GM23338 (cell line): ENCODE measurements at regions not wholly inside any gene's neighbourhood (a gene's known extent, or its start where the extent isn't known, plus 50 kb on each side); places are given as distances from the start of the nearest gene placed in this dataset.

ENCODE experiments used
- ATAC-seq: fragments of 200-7000 bp; cut with Tn5 transposase; 3 replicates; pipeline ENCODE4 v1.9.1; 2020
- DNase-seq: peaks from one replicate; pipeline ENCODE4 v3.0.0-alpha.2; 2015; ENCODE audit warnings: low spot score
- H2AFZ ChIP-seq: fragments of 200-600 bp; sonication (generic); 2 replicates; pipeline ENCODE4 v1.8.0; 2016; ENCODE audit warnings: antibody characterized with exemption, mild to moderate bottlenecking, moderate library complexity
- H3F3A ChIP-seq: fragments of 200-600 bp; sonication (generic); replicated peaks from 2 replicates; pipeline ENCODE4 v1.8.0; 2017; ENCODE audit warnings: antibody characterized with exemption, mixed run types, low read depth
- H3K27ac ChIP-seq: fragments of 200-600 bp; sonication (generic); 2 replicates; pipeline ENCODE4 v1.6.1; 2016; ENCODE audit warnings: low read depth
- H3K27me3 ChIP-seq: fragments of 200-600 bp; sonication (generic); 2 replicates; pipeline ENCODE4 v1.8.0; 2016; ENCODE audit warnings: mild to moderate bottlenecking, mixed run types, moderate library complexity; ENCODE audit not compliant: insufficient read depth
- H3K36me3 ChIP-seq: fragments of 200-600 bp; sonication (generic); 2 replicates; pipeline ENCODE4 v1.8.0; 2016; ENCODE audit warnings: mild to moderate bottlenecking; ENCODE audit not compliant: insufficient read depth
- H3K4me1 ChIP-seq: fragments of 200-600 bp; sonication (generic); 2 replicates; pipeline ENCODE4 v1.8.0; 2016; ENCODE audit warnings: mild to moderate bottlenecking, moderate library complexity; ENCODE audit not compliant: insufficient read depth
- H3K4me2 ChIP-seq: fragments of 200-600 bp; sonication (generic); 2 replicates; pipeline ENCODE4 v1.7.1; 2017; ENCODE audit warnings: mixed run types
- H3K4me3 ChIP-seq: fragments of 200-600 bp; sonication (generic); 2 replicates; pipeline ENCODE4 v1.6.1; 2016; ENCODE audit warnings: mixed run types
- H3K79me2 ChIP-seq: fragments of 200-600 bp; sonication (generic); replicated peaks from 2 replicates; pipeline ENCODE4 v1.8.0; 2017; ENCODE audit warnings: mild to moderate bottlenecking; ENCODE audit not compliant: insufficient read depth
- H3K9me2 ChIP-seq: fragments of 200-600 bp; sonication (generic); 2 replicates; pipeline ENCODE4 v1.8.0; 2017; ENCODE audit not compliant: insufficient read depth
- H4K20me1 ChIP-seq: fragments of 200-600 bp; sonication (generic); replicated peaks from 2 replicates; pipeline ENCODE4 v1.8.0; 2017; ENCODE audit warnings: mild to moderate bottlenecking; ENCODE audit not compliant: insufficient read depth
- H3K27ac Mint-ChIP-seq: 2 replicates; pipeline ENCODE4 v1.8.0; 2020; ENCODE audit warnings: inconsistent platforms, mild to moderate bottlenecking, moderate library complexity, mixed read lengths
- H3K27me3 Mint-ChIP-seq: 3 replicates; pipeline ENCODE4 v1.8.0; 2022; ENCODE audit warnings: low read depth, mild to moderate bottlenecking, moderate library complexity, mixed read lengths, inconsistent platforms; ENCODE audit not compliant: insufficient read depth, poor library complexity
- H3K36me3 Mint-ChIP-seq: 3 replicates; pipeline ENCODE4 v1.8.0; 2021; ENCODE audit warnings: low read depth, mild to moderate bottlenecking, inconsistent platforms, moderate library complexity, mixed read lengths
- H3K4me1 Mint-ChIP-seq: 3 replicates; pipeline ENCODE4 v1.8.0; 2020; ENCODE audit warnings: mild to moderate bottlenecking, inconsistent platforms, mixed read lengths
- H3K4me3 Mint-ChIP-seq: 3 replicates; pipeline ENCODE4 v1.8.0; 2021; ENCODE audit warnings: moderate library complexity, mild to moderate bottlenecking, inconsistent platforms, mixed read lengths
- H3K9me3 Mint-ChIP-seq: 3 replicates; pipeline ENCODE4 v1.8.0; 2020; ENCODE audit warnings: moderate library complexity, mild to moderate bottlenecking, inconsistent platforms, mixed read lengths
- CREB1 ChIP-seq: fragments of 250-450 bp; sonication (Bioruptor Pico); IDR thresholded peaks from 2 replicates; pipeline ENCODE4 v1.5.0; 2020; ENCODE audit warnings: low read depth, mild to moderate bottlenecking, moderate library complexity
- EZH2 ChIP-seq: fragments of 200-600 bp; sonication (generic); IDR thresholded peaks from one replicate; pipeline ENCODE4 v1.8.0; 2017; ENCODE audit warnings: antibody characterized with exemption, mild to moderate bottlenecking, low read depth; ENCODE audit not compliant: unreplicated experiment
- EZH2phosphoT487 ChIP-seq: fragments of 200-600 bp; sonication (generic); IDR thresholded peaks from one replicate; pipeline ENCODE4 v1.8.1; 2018; ENCODE audit warnings: antibody characterized with exemption; ENCODE audit not compliant: unreplicated experiment
- JUNB ChIP-seq: IDR thresholded peaks from one replicate; pipeline ENCODE4 v1.6.1; 2016; ENCODE audit warnings: antibody characterized with exemption; ENCODE audit not compliant: unreplicated experiment
- NANOG ChIP-seq: IDR thresholded peaks from 2 replicates; pipeline ENCODE4 v1.6.1; 2016; ENCODE audit warnings: antibody characterized with exemption, borderline replicate concordance
- POLR2AphosphoS5 ChIP-seq: IDR thresholded peaks from 2 replicates; pipeline ENCODE4 v1.6.1; 2016; ENCODE audit warnings: antibody characterized with exemption, low read depth
- STAT1 ChIP-seq: IDR thresholded peaks from one replicate; pipeline ENCODE4 v1.6.1; 2016; ENCODE audit warnings: antibody characterized with exemption; ENCODE audit not compliant: unreplicated experiment
- ZNF114 ChIP-seq: fragments of 250-450 bp; sonication (Bioruptor Pico); IDR thresholded peaks from 2 replicates; pipeline ENCODE4 v1.5.0; 2020; ENCODE audit warnings: mild to moderate bottlenecking, moderate library complexity
- ZNF331 ChIP-seq: fragments of 250-450 bp; sonication (Bioruptor Pico); IDR thresholded peaks from 2 replicates; pipeline ENCODE4 v1.5.0; 2020; ENCODE audit warnings: low read depth, mild to moderate bottlenecking, moderate library complexity
- TF ChIP-seq, protein P1 (sequence below): fragments of 250-450 bp; sonication (Bioruptor Pico); IDR thresholded peaks from 2 replicates; pipeline ENCODE4 v1.5.0; 2020; ENCODE audit warnings: mild to moderate bottlenecking, moderate library complexity
- TF ChIP-seq, protein P2 (sequence below): IDR thresholded peaks from one replicate; pipeline ENCODE4 v1.6.1; 2018; ENCODE audit warnings: antibody characterized with exemption; ENCODE audit not compliant: unreplicated experiment
- TF ChIP-seq, protein P3 (sequence below), 2 experiments: fragments of 200-600 bp in 1 of 2; sonication (generic) in 1 of 2; conservative IDR thresholded peaks; 2 replicates each; pipeline versions ENCODE4 v1.5.1 to v1.6.1; 2016 to 2017; ENCODE audit warnings: antibody characterized with exemption in 2 of 2, low read depth in 2 of 2, mild to moderate bottlenecking in 2 of 2, moderate library complexity in 1 of 2
- TF ChIP-seq, protein P4 (sequence below): IDR thresholded peaks from 2 replicates; pipeline ENCODE4 v1.6.1; 2016; ENCODE audit warnings: antibody characterized with exemption

DNA sequence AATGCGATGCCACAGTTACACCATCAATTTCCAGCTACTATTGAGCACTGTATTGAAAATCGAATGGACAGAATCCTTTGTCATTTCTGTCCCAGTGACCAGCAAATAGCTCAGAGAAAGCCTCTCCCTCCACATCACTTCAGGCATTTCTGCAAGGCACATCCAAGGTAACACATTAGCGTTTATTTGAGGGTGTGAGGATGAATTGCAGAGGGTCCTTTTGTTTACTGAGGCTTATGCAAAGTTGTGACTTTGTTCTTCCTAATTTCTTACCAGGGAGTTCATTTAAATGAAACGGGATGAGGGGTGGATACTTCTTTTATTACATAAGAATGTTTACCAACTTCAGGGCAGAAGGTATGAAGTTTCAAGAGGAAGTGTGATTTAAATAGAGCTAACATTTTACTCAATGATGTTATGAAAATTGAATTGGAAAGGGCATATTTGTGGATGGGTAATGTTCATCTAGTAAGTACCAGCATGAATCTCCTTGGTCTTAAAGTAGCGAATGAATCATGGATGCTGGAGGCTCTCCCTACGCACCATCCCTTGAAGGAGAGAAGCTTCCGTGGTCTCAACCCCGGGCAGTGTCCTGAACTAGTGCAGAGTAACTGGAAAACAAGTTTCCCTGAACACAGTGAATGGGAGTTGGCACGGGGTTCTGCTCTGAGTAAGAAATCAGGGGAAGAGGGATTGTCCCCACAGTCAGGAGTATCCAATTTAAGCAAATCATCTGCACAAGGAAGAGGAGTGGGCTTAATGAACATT, 756.5 kb downstream of the GALR1 start:
- peak; percentile 1 for DNase-seq
- Mint-ChIP-seq H3K27me3 (peaks cover 8% of the 10 kb centered on the region), H3K4me1 (peaks cover 6% of the 10 kb centered on the region; the same call in 2 of the 3 replicates), H3K4me3 (no peak overlapping the region), H3K9me3 (peaks cover 93% of the 10 kb centered on the region), H3K36me3 (peaks cover 33% of the 10 kb centered on the region), H3K27ac (no peak overlapping the region)
- H3K27me3 ChIP-seq, result no peaks in the 10 kb centered on the region
- peak; percentile 58 for ATAC-seq
- H3K4me3 ChIP-seq, result peak overlapping the region; percentile 6; the same call in 1 of the 2 replicates
- no peaks in the 10 kb centered on the region for H3K4me1 ChIP-seq
- H3K79me2 ChIP-seq, result no peaks in the 10 kb centered on the region
- no peaks in the 10 kb centered on the region for H3K9me2 ChIP-seq
- no peak overlapping the region for H2AFZ ChIP-seq
- no peak overlapping the region for H3K27ac ChIP-seq
- peaks cover 3% of the 10 kb centered on the region; the same call in 1 of the 2 replicates for H3K36me3 ChIP-seq
- H3K4me2 ChIP-seq, result no peak overlapping the region
- no peaks in the 10 kb centered on the region for H3F3A ChIP-seq
- H4K20me1 ChIP-seq, result no peaks in the 10 kb centered on the region
- TF ChIP-seq, protein P1, sequence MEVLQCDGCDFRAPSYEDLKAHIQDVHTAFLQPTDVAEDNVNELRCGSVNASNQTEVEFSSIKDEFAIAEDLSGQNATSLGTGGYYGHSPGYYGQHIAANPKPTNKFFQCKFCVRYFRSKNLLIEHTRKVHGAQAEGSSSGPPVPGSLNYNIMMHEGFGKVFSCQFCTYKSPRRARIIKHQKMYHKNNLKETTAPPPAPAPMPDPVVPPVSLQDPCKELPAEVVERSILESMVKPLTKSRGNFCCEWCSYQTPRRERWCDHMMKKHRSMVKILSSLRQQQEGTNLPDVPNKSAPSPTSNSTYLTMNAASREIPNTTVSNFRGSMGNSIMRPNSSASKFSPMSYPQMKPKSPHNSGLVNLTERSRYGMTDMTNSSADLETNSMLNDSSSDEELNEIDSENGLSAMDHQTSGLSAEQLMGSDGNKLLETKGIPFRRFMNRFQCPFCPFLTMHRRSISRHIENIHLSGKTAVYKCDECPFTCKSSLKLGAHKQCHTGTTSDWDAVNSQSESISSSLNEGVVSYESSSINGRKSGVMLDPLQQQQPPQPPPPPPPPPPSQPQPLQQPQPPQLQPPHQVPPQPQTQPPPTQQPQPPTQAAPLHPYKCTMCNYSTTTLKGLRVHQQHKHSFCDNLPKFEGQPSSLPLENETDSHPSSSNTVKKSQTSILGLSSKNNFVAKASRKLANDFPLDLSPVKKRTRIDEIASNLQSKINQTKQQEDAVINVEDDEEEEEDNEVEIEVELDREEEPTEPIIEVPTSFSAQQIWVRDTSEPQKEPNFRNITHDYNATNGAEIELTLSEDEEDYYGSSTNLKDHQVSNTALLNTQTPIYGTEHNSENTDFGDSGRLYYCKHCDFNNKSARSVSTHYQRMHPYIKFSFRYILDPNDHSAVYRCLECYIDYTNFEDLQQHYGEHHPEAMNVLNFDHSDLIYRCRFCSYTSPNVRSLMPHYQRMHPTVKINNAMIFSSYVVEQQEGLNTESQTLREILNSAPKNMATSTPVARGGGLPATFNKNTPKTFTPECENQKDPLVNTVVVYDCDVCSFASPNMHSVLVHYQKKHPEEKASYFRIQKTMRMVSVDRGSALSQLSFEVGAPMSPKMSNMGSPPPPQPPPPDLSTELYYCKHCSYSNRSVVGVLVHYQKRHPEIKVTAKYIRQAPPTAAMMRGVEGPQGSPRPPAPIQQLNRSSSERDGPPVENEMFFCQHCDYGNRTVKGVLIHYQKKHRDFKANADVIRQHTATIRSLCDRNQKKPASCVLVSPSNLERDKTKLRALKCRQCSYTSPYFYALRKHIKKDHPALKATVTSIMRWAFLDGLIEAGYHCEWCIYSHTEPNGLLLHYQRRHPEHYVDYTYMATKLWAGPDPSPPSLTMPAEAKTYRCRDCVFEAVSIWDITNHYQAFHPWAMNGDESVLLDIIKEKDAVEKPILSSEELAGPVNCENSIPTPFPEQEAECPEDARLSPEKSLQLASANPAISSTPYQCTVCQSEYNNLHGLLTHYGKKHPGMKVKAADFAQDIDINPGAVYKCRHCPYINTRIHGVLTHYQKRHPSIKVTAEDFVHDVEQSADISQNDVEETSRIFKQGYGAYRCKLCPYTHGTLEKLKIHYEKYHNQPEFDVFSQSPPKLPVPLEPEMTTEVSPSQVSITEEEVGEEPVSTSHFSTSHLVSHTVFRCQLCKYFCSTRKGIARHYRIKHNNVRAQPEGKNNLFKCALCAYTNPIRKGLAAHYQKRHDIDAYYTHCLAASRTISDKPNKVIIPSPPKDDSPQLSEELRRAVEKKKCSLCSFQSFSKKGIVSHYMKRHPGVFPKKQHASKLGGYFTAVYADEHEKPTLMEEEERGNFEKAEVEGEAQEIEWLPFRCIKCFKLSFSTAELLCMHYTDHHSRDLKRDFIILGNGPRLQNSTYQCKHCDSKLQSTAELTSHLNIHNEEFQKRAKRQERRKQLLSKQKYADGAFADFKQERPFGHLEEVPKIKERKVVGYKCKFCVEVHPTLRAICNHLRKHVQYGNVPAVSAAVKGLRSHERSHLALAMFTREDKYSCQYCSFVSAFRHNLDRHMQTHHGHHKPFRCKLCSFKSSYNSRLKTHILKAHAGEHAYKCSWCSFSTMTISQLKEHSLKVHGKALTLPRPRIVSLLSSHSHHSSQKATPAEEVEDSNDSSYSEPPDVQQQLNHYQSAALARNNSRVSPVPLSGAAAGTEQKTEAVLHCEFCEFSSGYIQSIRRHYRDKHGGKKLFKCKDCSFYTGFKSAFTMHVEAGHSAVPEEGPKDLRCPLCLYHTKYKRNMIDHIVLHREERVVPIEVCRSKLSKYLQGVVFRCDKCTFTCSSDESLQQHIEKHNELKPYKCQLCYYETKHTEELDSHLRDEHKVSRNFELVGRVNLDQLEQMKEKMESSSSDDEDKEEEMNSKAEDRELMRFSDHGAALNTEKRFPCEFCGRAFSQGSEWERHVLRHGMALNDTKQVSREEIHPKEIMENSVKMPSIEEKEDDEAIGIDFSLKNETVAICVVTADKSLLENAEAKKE (CRISPR knock-in tag), result no peak
- TF ChIP-seq CREB1 (CRISPR knock-in tag), result no peak
- no peak for TF ChIP-seq ZNF114
- TF ChIP-seq POLR2AphosphoS5, result no peak
- no peak for TF ChIP-seq STAT1
- TF ChIP-seq, protein P2, sequence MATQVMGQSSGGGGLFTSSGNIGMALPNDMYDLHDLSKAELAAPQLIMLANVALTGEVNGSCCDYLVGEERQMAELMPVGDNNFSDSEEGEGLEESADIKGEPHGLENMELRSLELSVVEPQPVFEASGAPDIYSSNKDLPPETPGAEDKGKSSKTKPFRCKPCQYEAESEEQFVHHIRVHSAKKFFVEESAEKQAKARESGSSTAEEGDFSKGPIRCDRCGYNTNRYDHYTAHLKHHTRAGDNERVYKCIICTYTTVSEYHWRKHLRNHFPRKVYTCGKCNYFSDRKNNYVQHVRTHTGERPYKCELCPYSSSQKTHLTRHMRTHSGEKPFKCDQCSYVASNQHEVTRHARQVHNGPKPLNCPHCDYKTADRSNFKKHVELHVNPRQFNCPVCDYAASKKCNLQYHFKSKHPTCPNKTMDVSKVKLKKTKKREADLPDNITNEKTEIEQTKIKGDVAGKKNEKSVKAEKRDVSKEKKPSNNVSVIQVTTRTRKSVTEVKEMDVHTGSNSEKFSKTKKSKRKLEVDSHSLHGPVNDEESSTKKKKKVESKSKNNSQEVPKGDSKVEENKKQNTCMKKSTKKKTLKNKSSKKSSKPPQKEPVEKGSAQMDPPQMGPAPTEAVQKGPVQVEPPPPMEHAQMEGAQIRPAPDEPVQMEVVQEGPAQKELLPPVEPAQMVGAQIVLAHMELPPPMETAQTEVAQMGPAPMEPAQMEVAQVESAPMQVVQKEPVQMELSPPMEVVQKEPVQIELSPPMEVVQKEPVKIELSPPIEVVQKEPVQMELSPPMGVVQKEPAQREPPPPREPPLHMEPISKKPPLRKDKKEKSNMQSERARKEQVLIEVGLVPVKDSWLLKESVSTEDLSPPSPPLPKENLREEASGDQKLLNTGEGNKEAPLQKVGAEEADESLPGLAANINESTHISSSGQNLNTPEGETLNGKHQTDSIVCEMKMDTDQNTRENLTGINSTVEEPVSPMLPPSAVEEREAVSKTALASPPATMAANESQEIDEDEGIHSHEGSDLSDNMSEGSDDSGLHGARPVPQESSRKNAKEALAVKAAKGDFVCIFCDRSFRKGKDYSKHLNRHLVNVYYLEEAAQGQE, result no peak
- TF ChIP-seq NANOG, result no peak
- TF ChIP-seq, protein P3, sequence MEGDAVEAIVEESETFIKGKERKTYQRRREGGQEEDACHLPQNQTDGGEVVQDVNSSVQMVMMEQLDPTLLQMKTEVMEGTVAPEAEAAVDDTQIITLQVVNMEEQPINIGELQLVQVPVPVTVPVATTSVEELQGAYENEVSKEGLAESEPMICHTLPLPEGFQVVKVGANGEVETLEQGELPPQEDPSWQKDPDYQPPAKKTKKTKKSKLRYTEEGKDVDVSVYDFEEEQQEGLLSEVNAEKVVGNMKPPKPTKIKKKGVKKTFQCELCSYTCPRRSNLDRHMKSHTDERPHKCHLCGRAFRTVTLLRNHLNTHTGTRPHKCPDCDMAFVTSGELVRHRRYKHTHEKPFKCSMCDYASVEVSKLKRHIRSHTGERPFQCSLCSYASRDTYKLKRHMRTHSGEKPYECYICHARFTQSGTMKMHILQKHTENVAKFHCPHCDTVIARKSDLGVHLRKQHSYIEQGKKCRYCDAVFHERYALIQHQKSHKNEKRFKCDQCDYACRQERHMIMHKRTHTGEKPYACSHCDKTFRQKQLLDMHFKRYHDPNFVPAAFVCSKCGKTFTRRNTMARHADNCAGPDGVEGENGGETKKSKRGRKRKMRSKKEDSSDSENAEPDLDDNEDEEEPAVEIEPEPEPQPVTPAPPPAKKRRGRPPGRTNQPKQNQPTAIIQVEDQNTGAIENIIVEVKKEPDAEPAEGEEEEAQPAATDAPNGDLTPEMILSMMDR (conservative IDR thresholded peaks at IDR 0.05; ENCODE audit: low read depth in 2 of 2), result no peak
- no peak for TF ChIP-seq EZH2phosphoT487
- TF ChIP-seq JUNB, result no peak
- TF ChIP-seq, protein P4, sequence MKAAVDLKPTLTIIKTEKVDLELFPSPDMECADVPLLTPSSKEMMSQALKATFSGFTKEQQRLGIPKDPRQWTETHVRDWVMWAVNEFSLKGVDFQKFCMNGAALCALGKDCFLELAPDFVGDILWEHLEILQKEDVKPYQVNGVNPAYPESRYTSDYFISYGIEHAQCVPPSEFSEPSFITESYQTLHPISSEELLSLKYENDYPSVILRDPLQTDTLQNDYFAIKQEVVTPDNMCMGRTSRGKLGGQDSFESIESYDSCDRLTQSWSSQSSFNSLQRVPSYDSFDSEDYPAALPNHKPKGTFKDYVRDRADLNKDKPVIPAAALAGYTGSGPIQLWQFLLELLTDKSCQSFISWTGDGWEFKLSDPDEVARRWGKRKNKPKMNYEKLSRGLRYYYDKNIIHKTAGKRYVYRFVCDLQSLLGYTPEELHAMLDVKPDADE, result no peak
- no peak for TF ChIP-seq EZH2
- no peak for TF ChIP-seq ZNF331
